ENCODE measurements at regions not wholly inside any gene's neighbourhood (a gene's known extent, or its start where the extent isn't known, plus 50 kb on each side); places are given as distances from the start of the nearest gene placed in this dataset.

DNA sequence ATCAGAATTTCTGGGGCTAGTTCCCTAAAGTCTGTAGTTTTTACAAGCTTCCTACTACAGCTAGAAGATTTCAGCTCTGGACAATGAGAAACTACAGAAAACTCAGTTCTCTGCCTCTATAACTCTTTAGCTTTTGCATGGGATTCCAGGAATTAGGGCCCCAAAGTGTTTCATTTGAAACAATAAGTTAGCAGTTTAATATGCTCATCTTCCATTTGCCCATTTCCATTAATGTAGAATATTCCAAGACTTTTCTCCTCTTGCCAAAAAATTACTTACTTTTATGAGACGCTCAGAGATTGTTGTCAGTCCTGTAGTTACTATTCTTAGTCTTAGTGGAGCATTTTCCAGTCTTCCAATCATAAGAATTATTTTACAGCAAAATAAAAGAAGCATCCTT is 719.9 kb downstream of the ADGRL2 start:
- dilution Hi-C loops (cut with HindIII; ENCODE audit: low sequenced_read_pairs, unreplicated experiment), result no loop called here
- no CpG with 5 or more reads among the region's 1 CpG for WGBS, 2 experiments (ENCODE audit: extremely low coverage in 2 of 2, insufficient read length in 1 of 2)
- BruUV-seq (replicated peaks), result no TSS peak

More for the DNA sequence above, 719.9 kb downstream of the ADGRL2 start:
- Histone ChIP-seq H3K9ac (ENCODE audit: low read depth, low read length) (no peak overlapping the region), H3K4me1 (ENCODE audit: control insufficient read depth, insufficient read depth, low read length) (no peaks in the 10 kb centered on the region), H2AK5ac (ENCODE audit: low read depth, low read length) (no peak overlapping the region), H3K4me3 (ENCODE audit: insufficient read depth, low read depth, low read length) (no peak overlapping the region), H2BK20ac (ENCODE audit: low read depth, low read length) (no peak overlapping the region), H3K79me1 (ENCODE audit: low read depth in 1 of 2, low read length in 2 of 2) (no peaks in the 10 kb centered on the region), H2BK120ac (ENCODE audit: low read depth, low read length) (no peak overlapping the region), H4K91ac (ENCODE audit: insufficient read depth, low read depth, low read length) (no peak overlapping the region), H3K14ac (replicated peaks; ENCODE audit: low read depth, low read length) (no peak overlapping the region), H3K23ac (ENCODE audit: low read depth, low read length) (no peak overlapping the region), H4K8ac (ENCODE audit: low read depth in 2 of 2, low read length in 2 of 2) (no peak overlapping the region), H3K9me1 (ENCODE audit: insufficient read depth, low read length) (no peaks in the 10 kb centered on the region), H3K4ac (ENCODE audit: low read depth, low read length) (no peak overlapping the region), H3K9me3 (ENCODE audit: control insufficient read depth, insufficient read depth, low read length) (no peaks in the 10 kb centered on the region; the same call in 1 of the 2 replicates), H3K36me3 (ENCODE audit: control insufficient read depth, insufficient read depth, low read length) (no peaks in the 10 kb centered on the region), H3K56ac (ENCODE audit: extremely low read depth, insufficient read depth, low read length) (no peak overlapping the region), H3K18ac (ENCODE audit: low read depth, low read length) (no peak overlapping the region), H4K5ac (ENCODE audit: low read depth, low read length) (no peak overlapping the region), H4K20me1 (ENCODE audit: insufficient read depth, low read length) (no peaks in the 10 kb centered on the region), H3K27ac (ENCODE audit: insufficient read depth, low read length) (no peak overlapping the region), H2BK5ac (ENCODE audit: low read depth, low read length, poor library complexity, severe bottlenecking) (no peak overlapping the region), H2AK9ac (replicated peaks; ENCODE audit: low read depth, low read length, poor library complexity) (no peak overlapping the region), H2BK15ac (ENCODE audit: low read depth, low read length) (no peak overlapping the region), H3K27me3 (ENCODE audit: control insufficient read depth, insufficient read depth, low read length) (no peaks in the 10 kb centered on the region), H2AFZ (replicated peaks; ENCODE audit: low read length, poor library complexity) (no peak overlapping the region), H3K4me2 (ENCODE audit: low read depth, low read length) (no peak overlapping the region)
- CTCF ChIA-PET, result no interaction called here
- intact Hi-C loops (cut with micrococcal nuclease) (no loop called here), in situ Hi-C loops (cut with MboI; ENCODE audit: low sequenced_read_pairs) (no loop called here)
- POLR2A ChIA-PET (ENCODE audit: unreplicated experiment), result no interaction called here
- TF ChIP-seq, protein P1, sequence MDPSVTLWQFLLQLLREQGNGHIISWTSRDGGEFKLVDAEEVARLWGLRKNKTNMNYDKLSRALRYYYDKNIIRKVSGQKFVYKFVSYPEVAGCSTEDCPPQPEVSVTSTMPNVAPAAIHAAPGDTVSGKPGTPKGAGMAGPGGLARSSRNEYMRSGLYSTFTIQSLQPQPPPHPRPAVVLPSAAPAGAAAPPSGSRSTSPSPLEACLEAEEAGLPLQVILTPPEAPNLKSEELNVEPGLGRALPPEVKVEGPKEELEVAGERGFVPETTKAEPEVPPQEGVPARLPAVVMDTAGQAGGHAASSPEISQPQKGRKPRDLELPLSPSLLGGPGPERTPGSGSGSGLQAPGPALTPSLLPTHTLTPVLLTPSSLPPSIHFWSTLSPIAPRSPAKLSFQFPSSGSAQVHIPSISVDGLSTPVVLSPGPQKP (IDR thresholded peaks at IDR 0.05; ENCODE audit: borderline replicate concordance, low read depth, low read length), result no peak
- no peak for TF ChIP-seq RCOR1 (IDR thresholded peaks at IDR 0.05; ENCODE audit: insufficient replicate concordance, low read length)
- no peak for TF ChIP-seq MAFK (IDR thresholded peaks at IDR 0.05; ENCODE audit: low read depth, low read length)
- no peak for TF ChIP-seq SMC3 (IDR thresholded peaks at IDR 0.05; ENCODE audit: low read depth, low read length)
- no peak for TF ChIP-seq CHD1 (IDR thresholded peaks at IDR 0.05; ENCODE audit: low read depth, low read length)
- TF ChIP-seq RFX5 (IDR thresholded peaks at IDR 0.05; ENCODE audit: low read depth, low read length), result no peak
- TF ChIP-seq MAZ (IDR thresholded peaks at IDR 0.05; ENCODE audit: borderline replicate concordance, low read depth, low read length), result no peak
- TF ChIP-seq, protein P2, sequence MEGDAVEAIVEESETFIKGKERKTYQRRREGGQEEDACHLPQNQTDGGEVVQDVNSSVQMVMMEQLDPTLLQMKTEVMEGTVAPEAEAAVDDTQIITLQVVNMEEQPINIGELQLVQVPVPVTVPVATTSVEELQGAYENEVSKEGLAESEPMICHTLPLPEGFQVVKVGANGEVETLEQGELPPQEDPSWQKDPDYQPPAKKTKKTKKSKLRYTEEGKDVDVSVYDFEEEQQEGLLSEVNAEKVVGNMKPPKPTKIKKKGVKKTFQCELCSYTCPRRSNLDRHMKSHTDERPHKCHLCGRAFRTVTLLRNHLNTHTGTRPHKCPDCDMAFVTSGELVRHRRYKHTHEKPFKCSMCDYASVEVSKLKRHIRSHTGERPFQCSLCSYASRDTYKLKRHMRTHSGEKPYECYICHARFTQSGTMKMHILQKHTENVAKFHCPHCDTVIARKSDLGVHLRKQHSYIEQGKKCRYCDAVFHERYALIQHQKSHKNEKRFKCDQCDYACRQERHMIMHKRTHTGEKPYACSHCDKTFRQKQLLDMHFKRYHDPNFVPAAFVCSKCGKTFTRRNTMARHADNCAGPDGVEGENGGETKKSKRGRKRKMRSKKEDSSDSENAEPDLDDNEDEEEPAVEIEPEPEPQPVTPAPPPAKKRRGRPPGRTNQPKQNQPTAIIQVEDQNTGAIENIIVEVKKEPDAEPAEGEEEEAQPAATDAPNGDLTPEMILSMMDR (conservative IDR thresholded peaks at IDR 0.05; ENCODE audit: low read depth, low read length), result no peak
- TF ChIP-seq BHLHE40 (IDR thresholded peaks at IDR 0.05; ENCODE audit: low read depth, low read length), result no peak
- no peak for TF ChIP-seq NFE2L2 (IDR thresholded peaks at IDR 0.05; ENCODE audit: low read depth, low read length)
- TF ChIP-seq RAD21 (IDR thresholded peaks at IDR 0.05; ENCODE audit: low read length), result no peak
- DNase-seq (no peak), ATAC-seq (ENCODE audit: low read depth) (no peak)
